Suprapubic skin (tissue), 4 donors: ENCODE measurements at regions not wholly inside any gene's neighbourhood (a gene's known extent, or its start where the extent isn't known, plus 50 kb on each side); places are given as distances from the start of the nearest gene placed in this dataset.

Experiments
- DNase-seq, 2 donors: peaks; one replicate each; pipeline ENCODE4 v3.0.0-alpha.2; 2019; ENCODE audit warnings: low spot score in 2 of 2
- H3K27ac ChIP-seq: fragments of 200-600 bp; sonication (generic); one replicate; pipeline ENCODE4 v1.5.1; 2019
- H3K27me3 ChIP-seq: fragments of 200-600 bp; sonication (generic); one replicate; pipeline ENCODE4 v1.5.1; 2019
- H3K36me3 ChIP-seq: fragments of 200-600 bp; sonication (generic); one replicate; pipeline ENCODE4 v1.5.1; 2019
- H3K4me1 ChIP-seq: fragments of 200-600 bp; sonication (generic); one replicate; pipeline ENCODE4 v1.5.1; 2019
- H3K4me3 ChIP-seq: fragments of 200-600 bp; sonication (generic); one replicate; pipeline ENCODE4 v1.5.1; 2019; ENCODE audit warnings: mild to moderate bottlenecking
- H3K9me3 ChIP-seq: fragments of 200-600 bp; sonication (generic); one replicate; pipeline ENCODE4 v1.5.1; 2019
- EP300 ChIP-seq: sonication (generic); formaldehyde crosslinking; IDR thresholded peaks from one replicate; pipeline ENCODE4 v1.6.1; 2017; ENCODE audit warnings: antibody characterized with exemption
- POLR2A ChIP-seq, 2 donors: fragments of 450-650 bp; IDR thresholded peaks; one replicate each; pipeline ENCODE4 v1.6.1; 2017; ENCODE audit warnings: antibody characterized with exemption in 2 of 2, mild to moderate bottlenecking in 2 of 2, moderate library complexity in 2 of 2
- POLR2AphosphoS5 ChIP-seq, 3 donors: sonication (generic); formaldehyde crosslinking; IDR thresholded peaks; one replicate each; pipeline ENCODE4 v1.6.1; 2017; ENCODE audit warnings: antibody characterized with exemption in 3 of 3
- WGBS: methylation state at CpG from one replicate; pipeline ENCODE4 v1.1.5; 2018; 5-methylcytosine and 5-hydroxymethylcytosine counted together
- TF ChIP-seq, protein P1 (sequence below), 2 donors: fragments of 200-600 bp in 1 of 2; fragments of 450-650 bp in 1 of 2; sonication (generic) in 1 of 2; IDR thresholded peaks; one replicate each; pipeline ENCODE4 v1.5.1; 2016 to 2019; ENCODE audit warnings: antibody characterized with exemption in 2 of 2, mild to moderate bottlenecking in 1 of 2, moderate library complexity in 1 of 2

DNA sequence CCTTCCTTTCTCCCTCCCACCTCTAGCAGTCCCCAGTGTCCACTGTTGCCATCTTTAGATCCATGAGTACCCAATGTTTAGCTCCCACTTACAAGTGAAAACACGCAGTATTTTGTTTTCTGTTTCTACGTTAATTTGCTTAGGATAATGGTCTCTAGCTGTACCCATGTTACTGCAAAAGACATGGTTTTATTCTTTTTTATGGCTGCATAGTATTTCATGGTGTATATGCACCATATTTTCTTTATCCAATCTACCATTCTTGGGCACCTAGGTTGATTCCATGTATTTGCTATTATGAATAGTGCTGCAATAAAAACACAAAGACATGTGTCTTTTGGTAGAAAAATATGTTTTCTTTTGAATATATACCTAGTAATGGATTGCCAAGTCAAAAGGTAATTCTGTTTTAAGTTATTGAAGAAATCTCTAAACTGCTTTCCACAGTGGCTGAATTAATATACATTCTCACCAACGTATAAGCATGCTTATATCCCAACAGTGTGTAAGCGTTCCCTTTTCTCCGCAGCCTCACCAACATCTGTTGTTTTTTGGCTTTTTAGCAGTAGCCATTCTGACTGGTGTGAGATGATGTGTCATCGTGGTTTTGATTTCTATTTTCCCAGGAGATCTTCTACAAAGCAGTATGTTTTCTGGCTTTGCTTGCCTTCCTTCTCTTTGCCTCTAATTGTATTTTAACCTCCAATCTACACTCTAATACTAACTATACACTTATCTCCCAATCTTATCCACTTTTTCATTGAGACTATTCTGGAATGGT, 179.5 kb upstream of the PHF14 start:
- Histone ChIP-seq H3K9me3 (no peaks in the 10 kb centered on the region), H3K4me3 (no peak overlapping the region), H3K4me1 (no peaks in the 10 kb centered on the region), H3K27ac (no peak overlapping the region), H3K36me3 (no peaks in the 10 kb centered on the region), H3K27me3 (no peaks in the 10 kb centered on the region)
- TF ChIP-seq, protein P1, sequence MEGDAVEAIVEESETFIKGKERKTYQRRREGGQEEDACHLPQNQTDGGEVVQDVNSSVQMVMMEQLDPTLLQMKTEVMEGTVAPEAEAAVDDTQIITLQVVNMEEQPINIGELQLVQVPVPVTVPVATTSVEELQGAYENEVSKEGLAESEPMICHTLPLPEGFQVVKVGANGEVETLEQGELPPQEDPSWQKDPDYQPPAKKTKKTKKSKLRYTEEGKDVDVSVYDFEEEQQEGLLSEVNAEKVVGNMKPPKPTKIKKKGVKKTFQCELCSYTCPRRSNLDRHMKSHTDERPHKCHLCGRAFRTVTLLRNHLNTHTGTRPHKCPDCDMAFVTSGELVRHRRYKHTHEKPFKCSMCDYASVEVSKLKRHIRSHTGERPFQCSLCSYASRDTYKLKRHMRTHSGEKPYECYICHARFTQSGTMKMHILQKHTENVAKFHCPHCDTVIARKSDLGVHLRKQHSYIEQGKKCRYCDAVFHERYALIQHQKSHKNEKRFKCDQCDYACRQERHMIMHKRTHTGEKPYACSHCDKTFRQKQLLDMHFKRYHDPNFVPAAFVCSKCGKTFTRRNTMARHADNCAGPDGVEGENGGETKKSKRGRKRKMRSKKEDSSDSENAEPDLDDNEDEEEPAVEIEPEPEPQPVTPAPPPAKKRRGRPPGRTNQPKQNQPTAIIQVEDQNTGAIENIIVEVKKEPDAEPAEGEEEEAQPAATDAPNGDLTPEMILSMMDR (IDR thresholded peaks at IDR 0.05), result no peak
- TF ChIP-seq POLR2AphosphoS5 (IDR thresholded peaks at IDR 0.05), result no peak
- TF ChIP-seq EP300, result no peak
- TF ChIP-seq POLR2A (IDR thresholded peaks at IDR 0.05), result no peak
- DNase-seq, result no peak
- WGBS, result 78% methylated on average over 6 of the region's 6 CpGs

DNA sequence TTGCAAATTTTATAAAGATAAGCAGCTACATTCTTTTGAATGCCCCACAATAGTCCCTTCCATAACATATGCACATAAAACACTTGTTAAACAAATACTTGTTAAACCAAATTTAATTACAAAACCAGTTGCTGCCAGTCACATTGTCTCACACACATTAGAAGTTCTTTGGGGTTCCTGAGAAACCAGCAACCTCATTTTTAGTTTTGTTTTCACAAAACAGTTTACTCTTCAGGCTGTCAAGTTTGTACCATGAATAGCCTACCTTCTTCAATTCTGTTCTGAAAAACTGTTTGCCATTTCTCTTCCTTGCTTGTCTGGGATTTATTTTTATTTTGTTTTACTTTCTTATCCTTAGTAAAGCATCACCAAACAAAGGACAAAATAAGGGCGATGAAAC, 176.5 kb upstream of the PHF14 start:
- no peaks in the 10 kb centered on the region for H3K36me3 ChIP-seq
- no peaks in the 10 kb centered on the region for H3K27me3 ChIP-seq
- no peaks in the 10 kb centered on the region for H3K9me3 ChIP-seq
- DNase-seq, result no peak
- WGBS, result 93% methylated on average over 1 of the region's 1 CpG
- no peaks in the 10 kb centered on the region for H3K4me1 ChIP-seq
- no peak overlapping the region for H3K27ac ChIP-seq
- TF ChIP-seq, protein P1 (IDR thresholded peaks at IDR 0.05), result no peak
- no peak for TF ChIP-seq EP300
- TF ChIP-seq POLR2AphosphoS5 (IDR thresholded peaks at IDR 0.05), result no peak
- TF ChIP-seq POLR2A (IDR thresholded peaks at IDR 0.05), result no peak
- H3K4me3 ChIP-seq, result no peak overlapping the region

DNA sequence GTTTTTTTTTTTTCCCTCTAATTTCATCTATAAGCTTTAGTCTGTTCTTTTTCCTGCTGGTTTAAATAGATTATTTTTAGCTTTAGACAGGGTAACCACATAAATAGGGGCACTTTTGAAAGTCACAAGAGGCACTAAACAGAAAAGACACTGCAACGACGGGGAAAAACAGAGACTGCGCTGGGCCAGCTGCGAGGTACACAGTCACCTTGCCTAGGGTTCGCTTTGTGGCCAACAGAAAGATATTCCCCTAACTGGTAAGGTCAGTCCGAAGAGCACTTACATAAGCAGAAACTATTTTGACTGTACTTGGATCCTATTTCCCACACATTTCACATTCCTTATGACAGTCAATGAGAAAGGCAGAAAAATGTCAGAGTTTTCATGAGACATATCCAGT, 175.6 kb upstream of the PHF14 start:
- no peaks in the 10 kb centered on the region for H3K4me1 ChIP-seq
- no peaks in the 10 kb centered on the region for H3K36me3 ChIP-seq
- WGBS, result 90% methylated on average over 6 of the region's 6 CpGs
- no peak overlapping the region for H3K4me3 ChIP-seq
- DNase-seq, result no peak
- no peaks in the 10 kb centered on the region for H3K9me3 ChIP-seq
- no peak overlapping the region for H3K27ac ChIP-seq
- TF ChIP-seq POLR2A (IDR thresholded peaks at IDR 0.05), result no peak
- TF ChIP-seq EP300, result no peak
- no peak for TF ChIP-seq POLR2AphosphoS5 (IDR thresholded peaks at IDR 0.05)
- TF ChIP-seq, protein P1 (IDR thresholded peaks at IDR 0.05), result no peak
- no peaks in the 10 kb centered on the region for H3K27me3 ChIP-seq

DNA sequence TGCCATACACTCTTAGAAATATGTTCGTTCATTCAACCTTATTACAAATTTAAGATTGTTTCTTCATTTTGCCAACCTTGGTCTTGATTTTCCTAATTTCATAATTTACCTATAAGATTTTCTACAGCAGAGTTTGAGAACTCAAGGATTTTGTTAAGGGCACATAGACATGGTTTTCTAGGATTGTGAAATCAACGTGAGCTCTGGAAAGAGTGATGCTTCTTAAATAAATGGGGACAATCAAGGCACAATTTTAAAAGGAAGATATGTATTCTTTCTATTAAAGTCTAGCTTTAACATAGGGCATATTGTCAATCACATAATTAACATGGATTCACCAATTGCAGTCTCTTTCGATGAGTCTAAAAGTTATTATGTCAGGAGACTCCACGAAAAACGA, 174.2 kb upstream of the PHF14 start:
- no peak for DNase-seq
- TF ChIP-seq, protein P1 (IDR thresholded peaks at IDR 0.05), result no peak
- TF ChIP-seq POLR2AphosphoS5 (IDR thresholded peaks at IDR 0.05) (no peak), EP300 (no peak)
- Histone ChIP-seq H3K36me3 (no peaks in the 10 kb centered on the region), H3K4me1 (no peaks in the 10 kb centered on the region), H3K27ac (no peak overlapping the region), H3K9me3 (no peaks in the 10 kb centered on the region), H3K4me3 (no peak overlapping the region), H3K27me3 (no peaks in the 10 kb centered on the region)
- WGBS, result 95% methylated on average over 5 of the region's 5 CpGs

DNA sequence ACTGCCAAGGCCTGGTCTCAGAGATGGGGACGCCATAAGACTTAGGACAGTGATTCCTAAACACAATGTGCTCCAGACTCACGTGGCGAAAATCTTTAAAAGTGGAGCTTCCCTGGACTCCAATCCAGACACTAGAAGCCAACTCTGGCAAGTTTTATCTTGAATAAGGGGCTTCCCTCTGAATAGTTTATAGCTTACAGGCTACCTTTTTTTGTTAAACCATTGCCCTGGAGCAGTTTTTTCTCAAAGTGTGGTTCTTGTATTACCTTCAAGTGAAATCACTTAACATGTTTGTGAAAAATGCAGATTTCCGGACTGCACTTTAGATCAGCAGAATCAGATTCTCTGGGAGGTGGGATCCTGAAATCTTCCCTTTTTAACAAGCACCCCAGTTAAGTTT, 171.7 kb upstream of the PHF14 start:
- Histone ChIP-seq H3K9me3 (no peaks in the 10 kb centered on the region), H3K36me3 (no peaks in the 10 kb centered on the region), H3K4me3 (no peak overlapping the region), H3K27me3 (no peaks in the 10 kb centered on the region), H3K4me1 (no peaks in the 10 kb centered on the region), H3K27ac (no peak overlapping the region)
- 51% methylated on average over 4 of the region's 4 CpGs for WGBS
- no peak for DNase-seq
- TF ChIP-seq EP300, result no peak

DNA sequence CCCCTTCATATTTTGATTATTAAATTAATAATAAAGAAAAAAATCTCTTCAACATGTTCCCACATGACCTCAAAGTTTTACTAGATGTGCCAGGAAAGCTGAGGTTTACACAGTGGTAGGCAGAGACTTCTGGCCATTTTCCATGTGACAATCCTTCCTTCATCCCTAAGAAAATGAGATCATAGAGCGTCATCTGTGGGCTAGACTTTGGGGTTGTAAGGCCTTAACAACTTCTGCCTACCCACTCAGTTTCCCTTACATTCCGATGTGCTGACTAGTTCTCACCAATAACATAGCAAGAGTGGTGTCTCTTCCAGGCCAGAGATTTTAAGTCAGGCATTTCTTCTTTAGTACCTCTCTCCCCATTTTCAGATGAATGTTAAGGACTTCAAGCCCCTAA, 171.1 kb upstream of the PHF14 start:
- H3K4me3 ChIP-seq, result no peak overlapping the region
- no peak overlapping the region for H3K27ac ChIP-seq
- H3K4me1 ChIP-seq, result no peaks in the 10 kb centered on the region
- WGBS, result 54% methylated on average over 2 of the region's 2 CpGs
- no peaks in the 10 kb centered on the region for H3K9me3 ChIP-seq
- DNase-seq, result no peak
- TF ChIP-seq POLR2AphosphoS5 (IDR thresholded peaks at IDR 0.05) (no peak), EP300 (no peak), POLR2A (IDR thresholded peaks at IDR 0.05) (no peak)
- TF ChIP-seq, protein P1 (IDR thresholded peaks at IDR 0.05), result no peak
- H3K27me3 ChIP-seq, result no peaks in the 10 kb centered on the region
- no peaks in the 10 kb centered on the region for H3K36me3 ChIP-seq
